ENCODE measurements at regions not wholly inside any gene's neighbourhood (a gene's known extent, or its start where the extent isn't known, plus 50 kb on each side); places are given as distances from the start of the nearest gene placed in this dataset.

- no peak overlapping the region for H2AFZ ChIP-seq (ENCODE audit: control insufficient read depth, low read depth, low read length)
- BruUV-seq (replicated peaks), result no TSS peak
- no peak for FAIRE-seq
- TF ChIP-seq CBX3 (IDR thresholded peaks at IDR 0.05; ENCODE audit: borderline replicate concordance, low read depth), result no peak
- TF ChIP-seq CTCF (IDR thresholded peaks at IDR 0.05 in 2 of 3, conservative IDR thresholded peaks at IDR 0.05 in 1 of 3; ENCODE audit: control insufficient read depth in 2 of 3, extremely low read depth in 1 of 3, insufficient read depth in 1 of 3, low read depth in 3 of 3, low read length in 3 of 3), result 0 out of 6 replicates have a peak, but pooled peaks of 1 of the 3 experiments have one; percentile 6
- POLR2A ChIA-PET, result interaction anchor here (0.6 kb wide), 1 partner anchor 629 kb away, joined by 12 read pairs; no protein-coding TSS in a partner anchor
- DNase-seq (ENCODE audit: low read depth, low spot score), result no peak
- intact Hi-C loops (cut with micrococcal nuclease; ENCODE audit: unreplicated experiment), result no loop called here
- 0% methylated on average over 5 of the region's 5 CpGs for WGBS (ENCODE audit: insufficient coverage, insufficient replicate concordance, low lambda C conversion rate, missing lambda C conversion rate)
- CTCF ChIA-PET, result interaction anchor here (1.1 kb wide), 1 partner anchor 126 kb away, joined by 5 read pairs; no protein-coding TSS in a partner anchor
- no peaks in the 10 kb centered on the region for H4K20me1 ChIP-seq (ENCODE audit: control insufficient read depth, insufficient read depth)
- H3K4me1 ChIP-seq (ENCODE audit: control insufficient read depth, insufficient read depth, low read length), result no peaks in the 10 kb centered on the region
- H3K4me3 ChIP-seq, result no peak overlapping the region
- no peak overlapping the region for H3K4me2 ChIP-seq (ENCODE audit: control insufficient read depth, insufficient read depth)
- H3K79me2 ChIP-seq (ENCODE audit: control insufficient read depth, insufficient read depth, low read length), result no peaks in the 10 kb centered on the region
- SMC1A ChIA-PET (ENCODE audit: uncharacterized antibody, unreplicated experiment), result no interaction called here
- H3K36me3 ChIP-seq (ENCODE audit: control insufficient read depth in 2 of 2, insufficient read depth in 2 of 2, low read length in 1 of 2), result no peaks in the 10 kb centered on the region
- no peaks in the 10 kb centered on the region for H3K9me3 ChIP-seq (replicated peaks; ENCODE audit: control insufficient read depth, insufficient read depth, low read length)
- H3K27ac ChIP-seq (ENCODE audit: control insufficient read depth, insufficient read depth), result no peak overlapping the region
- RAD21 ChIA-PET (ENCODE audit: unreplicated experiment), result interaction anchor here (0.6 kb wide), 1 partner anchor 209 kb away, joined by 3 read pairs; no protein-coding TSS in a partner anchor
- H3K9ac ChIP-seq (ENCODE audit: control insufficient read depth, insufficient read depth, low read length), result no peak overlapping the region
- peaks cover 3 to 4% of the 10 kb centered on the region in 2 experiments; a peak in 3 of 4 replicates for H3K27me3 ChIP-seq (replicated peaks in 1 of 2; ENCODE audit: control insufficient read depth in 2 of 2, insufficient read depth in 2 of 2, low read length in 1 of 2)
- in situ Hi-C loops (cut with MboI), result no loop called here
- ATAC-seq, result no peak
Measured at GRCh38 chr11:119983240-119983732, 154.6 kb downstream of the TRIM29 start.

DNA sequence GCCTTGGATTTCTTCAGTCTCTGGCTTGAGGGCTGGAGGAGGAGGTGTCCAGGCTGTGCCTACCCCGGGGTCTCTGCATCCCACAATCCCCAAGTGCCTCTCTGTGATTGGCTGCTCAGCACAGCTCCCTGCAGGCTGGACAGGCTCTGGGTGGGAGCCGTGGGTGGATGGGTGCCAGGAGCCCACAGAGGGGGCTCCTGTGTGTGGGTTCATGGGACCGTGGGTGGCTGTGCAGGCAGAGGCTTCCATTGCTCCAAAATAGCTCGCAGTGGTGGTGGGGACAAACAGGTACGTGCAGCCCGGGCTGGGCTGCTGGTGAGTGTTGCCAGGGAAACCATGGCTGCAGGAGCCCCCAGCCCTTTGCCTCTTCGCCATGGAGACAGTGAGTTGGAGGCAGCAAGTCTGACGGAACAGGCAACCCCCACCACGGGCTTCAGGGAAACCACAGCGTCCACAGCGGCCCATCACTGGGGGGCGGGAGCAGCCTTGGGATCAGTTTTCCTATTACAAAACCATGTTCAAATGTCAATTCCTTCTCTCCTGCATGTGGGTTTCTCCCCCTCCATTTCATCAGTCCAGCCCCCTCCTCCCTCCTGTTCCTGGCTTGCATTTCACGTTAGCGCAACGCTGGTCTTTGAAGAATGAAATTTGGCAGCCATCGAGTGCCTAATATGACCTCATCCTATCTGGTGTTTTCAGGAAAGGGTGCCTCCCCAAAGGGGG lies 155.2 kb downstream of the TRIM29 start:
- no peak overlapping the region for H3K4me3 ChIP-seq
- FAIRE-seq (no peak), ATAC-seq (no peak), DNase-seq (ENCODE audit: low read depth, low spot score) (no peak)
- ChIA-PET CTCF (no interaction called here), SMC1A (ENCODE audit: uncharacterized antibody, unreplicated experiment) (no interaction called here), POLR2A (no interaction called here), RAD21 (ENCODE audit: unreplicated experiment) (interaction anchor here (0.6 kb wide), 1 partner anchor 209 kb away, joined by 3 read pairs; no protein-coding TSS in a partner anchor)
- in situ Hi-C loops (cut with MboI), result no loop called here
- H3K27ac ChIP-seq (ENCODE audit: control insufficient read depth, insufficient read depth), result no peak overlapping the region
- H3K36me3 ChIP-seq (ENCODE audit: control insufficient read depth in 2 of 2, insufficient read depth in 2 of 2, low read length in 1 of 2), result no peaks in the 10 kb centered on the region
- no TSS peak for BruUV-seq (replicated peaks)
- WGBS (ENCODE audit: insufficient coverage, insufficient replicate concordance, low lambda C conversion rate, missing lambda C conversion rate), result 34% methylated on average over 16 of the region's 16 CpGs
- no peak overlapping the region for H2AFZ ChIP-seq (ENCODE audit: control insufficient read depth, low read depth, low read length)
- no peak overlapping the region for H3K9ac ChIP-seq (ENCODE audit: control insufficient read depth, insufficient read depth, low read length)
- H3K4me2 ChIP-seq (ENCODE audit: control insufficient read depth, insufficient read depth), result no peak overlapping the region
- no peaks in the 10 kb centered on the region for H3K4me1 ChIP-seq (ENCODE audit: control insufficient read depth, insufficient read depth, low read length)
- peaks cover 3 to 5% of the 10 kb centered on the region in 2 experiments; a peak in 2 of 4 replicates for H3K27me3 ChIP-seq (replicated peaks in 1 of 2; ENCODE audit: control insufficient read depth in 2 of 2, insufficient read depth in 2 of 2, low read length in 1 of 2)
- H3K9me3 ChIP-seq (replicated peaks; ENCODE audit: control insufficient read depth, insufficient read depth, low read length), result no peaks in the 10 kb centered on the region
- no peaks in the 10 kb centered on the region for H4K20me1 ChIP-seq (ENCODE audit: control insufficient read depth, insufficient read depth)
- H3K79me2 ChIP-seq (ENCODE audit: control insufficient read depth, insufficient read depth, low read length), result no peaks in the 10 kb centered on the region
- intact Hi-C loops (cut with micrococcal nuclease; ENCODE audit: unreplicated experiment), result no loop called here
- TF ChIP-seq PAX5 (IDR thresholded peaks at IDR 0.05; ENCODE audit: borderline replicate concordance, low read depth, low read length), result no peak
- no peak for TF ChIP-seq MYC (IDR thresholded peaks at IDR 0.05; ENCODE audit: insufficient read depth, insufficient read length, insufficient replicate concordance, low read length, severe bottlenecking)
- no peak for TF ChIP-seq PML (IDR thresholded peaks at IDR 0.05; ENCODE audit: low read length)
- TF ChIP-seq BACH1 (IDR thresholded peaks at IDR 0.05; ENCODE audit: borderline replicate concordance), result no peak
- TF ChIP-seq, protein P1, sequence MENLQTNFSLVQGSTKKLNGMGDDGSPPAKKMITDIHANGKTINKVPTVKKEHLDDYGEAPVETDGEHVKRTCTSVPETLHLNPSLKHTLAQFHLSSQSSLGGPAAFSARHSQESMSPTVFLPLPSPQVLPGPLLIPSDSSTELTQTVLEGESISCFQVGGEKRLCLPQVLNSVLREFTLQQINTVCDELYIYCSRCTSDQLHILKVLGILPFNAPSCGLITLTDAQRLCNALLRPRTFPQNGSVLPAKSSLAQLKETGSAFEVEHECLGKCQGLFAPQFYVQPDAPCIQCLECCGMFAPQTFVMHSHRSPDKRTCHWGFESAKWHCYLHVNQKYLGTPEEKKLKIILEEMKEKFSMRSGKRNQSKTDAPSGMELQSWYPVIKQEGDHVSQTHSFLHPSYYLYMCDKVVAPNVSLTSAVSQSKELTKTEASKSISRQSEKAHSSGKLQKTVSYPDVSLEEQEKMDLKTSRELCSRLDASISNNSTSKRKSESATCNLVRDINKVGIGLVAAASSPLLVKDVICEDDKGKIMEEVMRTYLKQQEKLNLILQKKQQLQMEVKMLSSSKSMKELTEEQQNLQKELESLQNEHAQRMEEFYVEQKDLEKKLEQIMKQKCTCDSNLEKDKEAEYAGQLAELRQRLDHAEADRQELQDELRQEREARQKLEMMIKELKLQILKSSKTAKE (IDR thresholded peaks at IDR 0.05; ENCODE audit: low read depth, poor library complexity, severe bottlenecking), result no peak
- TF ChIP-seq STAT3 (IDR thresholded peaks at IDR 0.05; ENCODE audit: low read depth, low read length), result no peak
- no peak for TF ChIP-seq ZZZ3 (IDR thresholded peaks at IDR 0.05; ENCODE audit: control insufficient read depth, insufficient read length, low read depth)
